ENCODE measurements at regions not wholly inside any gene's neighbourhood (a gene's known extent, or its start where the extent isn't known, plus 50 kb on each side); places are given as distances from the start of the nearest gene placed in this dataset.

DNA sequence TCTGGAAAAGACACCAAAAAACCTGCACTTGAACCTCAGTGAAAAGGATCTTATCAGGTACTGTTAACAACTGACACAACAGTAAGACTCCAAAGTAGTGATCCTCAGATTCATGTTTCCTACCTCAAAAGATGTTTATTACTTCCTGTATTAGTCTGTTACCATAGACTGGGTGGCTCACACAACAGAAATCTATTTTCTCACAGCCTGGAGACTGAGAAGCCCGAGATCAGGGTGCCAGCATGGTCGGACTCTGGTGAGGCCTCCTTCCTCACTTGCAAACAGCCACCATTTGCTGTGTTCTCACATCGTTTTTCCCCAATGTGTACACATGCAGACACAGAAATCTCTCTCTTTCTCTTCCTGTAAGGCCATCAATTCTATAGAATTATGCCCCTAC, 154.0 kb upstream of the THSD7A start:
- H3K36me3 ChIP-seq (ENCODE audit: insufficient read depth) = peaks cover 6% of the 10 kb centered on the region; the same call in 1 of the 2 replicates
- H3K36me3 Mint-ChIP-seq (ENCODE audit: low read depth) = peaks cover 23% of the 10 kb centered on the region
- no peaks in the 10 kb centered on the region for H3F3A ChIP-seq (replicated peaks; ENCODE audit: low read depth)
- 0 out of 3 replicates have a peak, but pooled peaks cover 4% of the 10 kb centered on the region for H3K4me1 Mint-ChIP-seq
- no peaks in the 10 kb centered on the region for H3K27me3 ChIP-seq (ENCODE audit: insufficient read depth)
- H4K20me1 ChIP-seq (replicated peaks; ENCODE audit: insufficient read depth) = no peaks in the 10 kb centered on the region
- peaks cover 2% of the 10 kb centered on the region for H3K27me3 Mint-ChIP-seq (ENCODE audit: insufficient read depth, low read depth, poor library complexity)
- no peak overlapping the region for H3K4me2 ChIP-seq
- H3K4me3 ChIP-seq = no peak overlapping the region
- no peak overlapping the region for H3K27ac Mint-ChIP-seq
- no peaks in the 10 kb centered on the region for H3K9me2 ChIP-seq (ENCODE audit: insufficient read depth)
- TF ChIP-seq POLR2AphosphoS5 (IDR thresholded peaks at IDR 0.05; ENCODE audit: low read depth) = no peak
- no peak for TF ChIP-seq STAT1 (IDR thresholded peaks at IDR 0.05; ENCODE audit: unreplicated experiment)
- TF ChIP-seq ZNF114 (CRISPR knock-in tag; IDR thresholded peaks at IDR 0.05) = no peak
- TF ChIP-seq CREB1 (CRISPR knock-in tag; IDR thresholded peaks at IDR 0.05; ENCODE audit: low read depth) = no peak
- no peak for TF ChIP-seq NANOG (IDR thresholded peaks at IDR 0.05; ENCODE audit: borderline replicate concordance)
- TF ChIP-seq, protein P1, sequence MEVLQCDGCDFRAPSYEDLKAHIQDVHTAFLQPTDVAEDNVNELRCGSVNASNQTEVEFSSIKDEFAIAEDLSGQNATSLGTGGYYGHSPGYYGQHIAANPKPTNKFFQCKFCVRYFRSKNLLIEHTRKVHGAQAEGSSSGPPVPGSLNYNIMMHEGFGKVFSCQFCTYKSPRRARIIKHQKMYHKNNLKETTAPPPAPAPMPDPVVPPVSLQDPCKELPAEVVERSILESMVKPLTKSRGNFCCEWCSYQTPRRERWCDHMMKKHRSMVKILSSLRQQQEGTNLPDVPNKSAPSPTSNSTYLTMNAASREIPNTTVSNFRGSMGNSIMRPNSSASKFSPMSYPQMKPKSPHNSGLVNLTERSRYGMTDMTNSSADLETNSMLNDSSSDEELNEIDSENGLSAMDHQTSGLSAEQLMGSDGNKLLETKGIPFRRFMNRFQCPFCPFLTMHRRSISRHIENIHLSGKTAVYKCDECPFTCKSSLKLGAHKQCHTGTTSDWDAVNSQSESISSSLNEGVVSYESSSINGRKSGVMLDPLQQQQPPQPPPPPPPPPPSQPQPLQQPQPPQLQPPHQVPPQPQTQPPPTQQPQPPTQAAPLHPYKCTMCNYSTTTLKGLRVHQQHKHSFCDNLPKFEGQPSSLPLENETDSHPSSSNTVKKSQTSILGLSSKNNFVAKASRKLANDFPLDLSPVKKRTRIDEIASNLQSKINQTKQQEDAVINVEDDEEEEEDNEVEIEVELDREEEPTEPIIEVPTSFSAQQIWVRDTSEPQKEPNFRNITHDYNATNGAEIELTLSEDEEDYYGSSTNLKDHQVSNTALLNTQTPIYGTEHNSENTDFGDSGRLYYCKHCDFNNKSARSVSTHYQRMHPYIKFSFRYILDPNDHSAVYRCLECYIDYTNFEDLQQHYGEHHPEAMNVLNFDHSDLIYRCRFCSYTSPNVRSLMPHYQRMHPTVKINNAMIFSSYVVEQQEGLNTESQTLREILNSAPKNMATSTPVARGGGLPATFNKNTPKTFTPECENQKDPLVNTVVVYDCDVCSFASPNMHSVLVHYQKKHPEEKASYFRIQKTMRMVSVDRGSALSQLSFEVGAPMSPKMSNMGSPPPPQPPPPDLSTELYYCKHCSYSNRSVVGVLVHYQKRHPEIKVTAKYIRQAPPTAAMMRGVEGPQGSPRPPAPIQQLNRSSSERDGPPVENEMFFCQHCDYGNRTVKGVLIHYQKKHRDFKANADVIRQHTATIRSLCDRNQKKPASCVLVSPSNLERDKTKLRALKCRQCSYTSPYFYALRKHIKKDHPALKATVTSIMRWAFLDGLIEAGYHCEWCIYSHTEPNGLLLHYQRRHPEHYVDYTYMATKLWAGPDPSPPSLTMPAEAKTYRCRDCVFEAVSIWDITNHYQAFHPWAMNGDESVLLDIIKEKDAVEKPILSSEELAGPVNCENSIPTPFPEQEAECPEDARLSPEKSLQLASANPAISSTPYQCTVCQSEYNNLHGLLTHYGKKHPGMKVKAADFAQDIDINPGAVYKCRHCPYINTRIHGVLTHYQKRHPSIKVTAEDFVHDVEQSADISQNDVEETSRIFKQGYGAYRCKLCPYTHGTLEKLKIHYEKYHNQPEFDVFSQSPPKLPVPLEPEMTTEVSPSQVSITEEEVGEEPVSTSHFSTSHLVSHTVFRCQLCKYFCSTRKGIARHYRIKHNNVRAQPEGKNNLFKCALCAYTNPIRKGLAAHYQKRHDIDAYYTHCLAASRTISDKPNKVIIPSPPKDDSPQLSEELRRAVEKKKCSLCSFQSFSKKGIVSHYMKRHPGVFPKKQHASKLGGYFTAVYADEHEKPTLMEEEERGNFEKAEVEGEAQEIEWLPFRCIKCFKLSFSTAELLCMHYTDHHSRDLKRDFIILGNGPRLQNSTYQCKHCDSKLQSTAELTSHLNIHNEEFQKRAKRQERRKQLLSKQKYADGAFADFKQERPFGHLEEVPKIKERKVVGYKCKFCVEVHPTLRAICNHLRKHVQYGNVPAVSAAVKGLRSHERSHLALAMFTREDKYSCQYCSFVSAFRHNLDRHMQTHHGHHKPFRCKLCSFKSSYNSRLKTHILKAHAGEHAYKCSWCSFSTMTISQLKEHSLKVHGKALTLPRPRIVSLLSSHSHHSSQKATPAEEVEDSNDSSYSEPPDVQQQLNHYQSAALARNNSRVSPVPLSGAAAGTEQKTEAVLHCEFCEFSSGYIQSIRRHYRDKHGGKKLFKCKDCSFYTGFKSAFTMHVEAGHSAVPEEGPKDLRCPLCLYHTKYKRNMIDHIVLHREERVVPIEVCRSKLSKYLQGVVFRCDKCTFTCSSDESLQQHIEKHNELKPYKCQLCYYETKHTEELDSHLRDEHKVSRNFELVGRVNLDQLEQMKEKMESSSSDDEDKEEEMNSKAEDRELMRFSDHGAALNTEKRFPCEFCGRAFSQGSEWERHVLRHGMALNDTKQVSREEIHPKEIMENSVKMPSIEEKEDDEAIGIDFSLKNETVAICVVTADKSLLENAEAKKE (CRISPR knock-in tag; IDR thresholded peaks at IDR 0.05) = no peak
- no peak for TF ChIP-seq JUNB (IDR thresholded peaks at IDR 0.05; ENCODE audit: unreplicated experiment)
- TF ChIP-seq, protein P2, sequence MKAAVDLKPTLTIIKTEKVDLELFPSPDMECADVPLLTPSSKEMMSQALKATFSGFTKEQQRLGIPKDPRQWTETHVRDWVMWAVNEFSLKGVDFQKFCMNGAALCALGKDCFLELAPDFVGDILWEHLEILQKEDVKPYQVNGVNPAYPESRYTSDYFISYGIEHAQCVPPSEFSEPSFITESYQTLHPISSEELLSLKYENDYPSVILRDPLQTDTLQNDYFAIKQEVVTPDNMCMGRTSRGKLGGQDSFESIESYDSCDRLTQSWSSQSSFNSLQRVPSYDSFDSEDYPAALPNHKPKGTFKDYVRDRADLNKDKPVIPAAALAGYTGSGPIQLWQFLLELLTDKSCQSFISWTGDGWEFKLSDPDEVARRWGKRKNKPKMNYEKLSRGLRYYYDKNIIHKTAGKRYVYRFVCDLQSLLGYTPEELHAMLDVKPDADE (IDR thresholded peaks at IDR 0.05) = no peak
- TF ChIP-seq EZH2phosphoT487 (IDR thresholded peaks at IDR 0.05; ENCODE audit: unreplicated experiment) = no peak
- peaks cover 7% of the 10 kb centered on the region; the same call in 1 of the 2 replicates for H3K4me1 ChIP-seq (ENCODE audit: insufficient read depth)
- H3K4me3 Mint-ChIP-seq = no peak overlapping the region
- no peak overlapping the region for H2AFZ ChIP-seq
- no peak overlapping the region for H3K27ac ChIP-seq (ENCODE audit: low read depth)
- DNase-seq (ENCODE audit: low spot score) (no peak), ATAC-seq (no peak)
- H3K9me3 Mint-ChIP-seq = peaks cover 20% of the 10 kb centered on the region
- H3K79me2 ChIP-seq (replicated peaks; ENCODE audit: insufficient read depth) = no peaks in the 10 kb centered on the region
